ENCODE measurements at regions not wholly inside any gene's neighbourhood (a gene's known extent, or its start where the extent isn't known, plus 50 kb on each side); places are given as distances from the start of the nearest gene placed in this dataset.

- TF ChIP-seq CTCF (IDR thresholded peaks at IDR 0.05) (no peak), POLR2A (IDR thresholded peaks at IDR 0.05) (no peak)
Measured at GRCh38 chr13:53160211-53160610, 131.6 kb downstream of the OLFM4 start.
